ENCODE measurements at regions not wholly inside any gene's neighbourhood (a gene's known extent, or its start where the extent isn't known, plus 50 kb on each side); places are given as distances from the start of the nearest gene placed in this dataset.

- no peak for DNase-seq (ENCODE audit: low read depth)
- Mint-ChIP-seq H3K36me3 (ENCODE audit: low read depth, unreplicated experiment) (no peaks in the 10 kb centered on the region), H3K4me3 (ENCODE audit: unreplicated experiment) (no peak overlapping the region), H3K9me3 (ENCODE audit: unreplicated experiment) (no peaks in the 10 kb centered on the region), H3K27me3 (ENCODE audit: low read depth, unreplicated experiment) (peaks cover 21% of the 10 kb centered on the region), H3K27ac (ENCODE audit: unreplicated experiment) (no peak overlapping the region), H3K4me1 (ENCODE audit: low read depth, unreplicated experiment) (peaks cover 2% of the 10 kb centered on the region)
- no peaks in the 10 kb centered on the region for H3K79me2 ChIP-seq (ENCODE audit: insufficient read depth, low read length)
- FAIRE-seq: no peak
- H2AFZ ChIP-seq (ENCODE audit: low read depth, low read length): no peak overlapping the region
- H3K27ac ChIP-seq (ENCODE audit: low read depth, low read length): no peak overlapping the region
- no peak overlapping the region for H3K4me2 ChIP-seq (ENCODE audit: low read length)
- TF ChIP-seq EZH2 (IDR thresholded peaks at IDR 0.05; ENCODE audit: insufficient read depth, low read length): no peak
- no peak for TF ChIP-seq CTCF (IDR thresholded peaks at IDR 0.05; ENCODE audit: insufficient read depth, low read depth, low read length)
- H3K9ac ChIP-seq (ENCODE audit: low read length): no peak overlapping the region
- H3K9me3 ChIP-seq (ENCODE audit: insufficient read depth, low read depth, low read length): no peaks in the 10 kb centered on the region
- no peaks in the 10 kb centered on the region for H4K20me1 ChIP-seq (ENCODE audit: insufficient read depth, low read length)
- no peaks in the 10 kb centered on the region for H3K36me3 ChIP-seq (ENCODE audit: insufficient read depth, low read length)
- H3K4me1 ChIP-seq (ENCODE audit: insufficient read depth, low read length): no peaks in the 10 kb centered on the region
- H3K27me3 ChIP-seq (ENCODE audit: insufficient read depth, low read length): peaks cover 2% of the 10 kb centered on the region
- H3K4me3 ChIP-seq (ENCODE audit: insufficient read depth, low read depth, low read length): no peak overlapping the region
These were observed 275.6 kb downstream of the CCSER2 start for GRCh38 chr10:84603971-84604370.

GRCh38 chr10:84605802-84606201 lies 277.4 kb downstream of the CCSER2 start:
- Histone ChIP-seq H3K4me3 (ENCODE audit: insufficient read depth, low read depth, low read length) (no peak overlapping the region), H3K79me2 (ENCODE audit: insufficient read depth, low read length) (no peaks in the 10 kb centered on the region), H4K20me1 (ENCODE audit: insufficient read depth, low read length) (no peaks in the 10 kb centered on the region), H2AFZ (ENCODE audit: low read depth, low read length) (no peak overlapping the region), H3K36me3 (ENCODE audit: insufficient read depth, low read length) (no peaks in the 10 kb centered on the region), H3K4me2 (ENCODE audit: low read length) (no peak overlapping the region), H3K9ac (ENCODE audit: low read length) (no peak overlapping the region), H3K9me3 (ENCODE audit: insufficient read depth, low read depth, low read length) (no peaks in the 10 kb centered on the region), H3K27me3 (ENCODE audit: insufficient read depth, low read length) (peaks cover 2% of the 10 kb centered on the region), H3K4me1 (ENCODE audit: insufficient read depth, low read length) (no peaks in the 10 kb centered on the region), H3K27ac (ENCODE audit: low read depth, low read length) (no peak overlapping the region)
- H3K9me3 Mint-ChIP-seq (ENCODE audit: unreplicated experiment): no peaks in the 10 kb centered on the region
- peaks cover 2% of the 10 kb centered on the region for H3K4me1 Mint-ChIP-seq (ENCODE audit: low read depth, unreplicated experiment)
- peaks cover 24% of the 10 kb centered on the region for H3K27me3 Mint-ChIP-seq (ENCODE audit: low read depth, unreplicated experiment)
- no peak overlapping the region for H3K27ac Mint-ChIP-seq (ENCODE audit: unreplicated experiment)
- no peak for DNase-seq (ENCODE audit: low read depth)
- no peak for FAIRE-seq
- H3K4me3 Mint-ChIP-seq (ENCODE audit: unreplicated experiment): no peak overlapping the region
- no peak for TF ChIP-seq EZH2 (IDR thresholded peaks at IDR 0.05; ENCODE audit: insufficient read depth, low read length)
- no peak for TF ChIP-seq CTCF (IDR thresholded peaks at IDR 0.05; ENCODE audit: insufficient read depth, low read depth, low read length)
- H3K36me3 Mint-ChIP-seq (ENCODE audit: low read depth, unreplicated experiment): no peaks in the 10 kb centered on the region

GRCh38 chr10:84606428-84606827 lies 278.0 kb downstream of the CCSER2 start:
- Mint-ChIP-seq H3K4me3 (ENCODE audit: unreplicated experiment) (no peak overlapping the region), H3K36me3 (ENCODE audit: low read depth, unreplicated experiment) (no peaks in the 10 kb centered on the region), H3K27ac (ENCODE audit: unreplicated experiment) (no peak overlapping the region), H3K9me3 (ENCODE audit: unreplicated experiment) (no peaks in the 10 kb centered on the region), H3K27me3 (ENCODE audit: low read depth, unreplicated experiment) (peaks cover 24% of the 10 kb centered on the region), H3K4me1 (ENCODE audit: low read depth, unreplicated experiment) (peaks cover 2% of the 10 kb centered on the region)
- Histone ChIP-seq H3K9ac (ENCODE audit: low read length) (no peak overlapping the region), H3K27ac (ENCODE audit: low read depth, low read length) (no peak overlapping the region), H2AFZ (ENCODE audit: low read depth, low read length) (no peak overlapping the region), H3K4me2 (ENCODE audit: low read length) (no peak overlapping the region), H3K4me3 (ENCODE audit: insufficient read depth, low read depth, low read length) (no peak overlapping the region), H3K27me3 (ENCODE audit: insufficient read depth, low read length) (peaks cover 2% of the 10 kb centered on the region), H3K79me2 (ENCODE audit: insufficient read depth, low read length) (no peaks in the 10 kb centered on the region), H3K9me3 (ENCODE audit: insufficient read depth, low read depth, low read length) (no peaks in the 10 kb centered on the region), H4K20me1 (ENCODE audit: insufficient read depth, low read length) (no peaks in the 10 kb centered on the region), H3K4me1 (ENCODE audit: insufficient read depth, low read length) (no peaks in the 10 kb centered on the region), H3K36me3 (ENCODE audit: insufficient read depth, low read length) (no peaks in the 10 kb centered on the region)
- no peak for TF ChIP-seq CTCF (IDR thresholded peaks at IDR 0.05; ENCODE audit: insufficient read depth, low read depth, low read length)
- TF ChIP-seq EZH2 (IDR thresholded peaks at IDR 0.05; ENCODE audit: insufficient read depth, low read length): no peak
- DNase-seq (ENCODE audit: low read depth) (no peak), FAIRE-seq (no peak)
